22Rv1 (cell line): ENCODE measurements at regions not wholly inside any gene's neighbourhood (a gene's known extent, or its start where the extent isn't known, plus 50 kb on each side); places are given as distances from the start of the nearest gene placed in this dataset.

Source experiments
- H3K27ac ChIP-seq: fragments of 450-650 bp; 2 replicates; pipeline ENCODE4 v1.5.1; 2017
- ZFX ChIP-seq: fragments of 450-650 bp; IDR thresholded peaks from 2 replicates; pipeline ENCODE4 v1.6.1; 2017; ENCODE audit warnings: antibody characterized with exemption, borderline replicate concordance
- TF ChIP-seq, protein P1 (sequence below): fragments of 450-650 bp; IDR thresholded peaks from 2 replicates; pipeline ENCODE4 v1.5.1; 2017; ENCODE audit warnings: mild to moderate bottlenecking

DNA sequence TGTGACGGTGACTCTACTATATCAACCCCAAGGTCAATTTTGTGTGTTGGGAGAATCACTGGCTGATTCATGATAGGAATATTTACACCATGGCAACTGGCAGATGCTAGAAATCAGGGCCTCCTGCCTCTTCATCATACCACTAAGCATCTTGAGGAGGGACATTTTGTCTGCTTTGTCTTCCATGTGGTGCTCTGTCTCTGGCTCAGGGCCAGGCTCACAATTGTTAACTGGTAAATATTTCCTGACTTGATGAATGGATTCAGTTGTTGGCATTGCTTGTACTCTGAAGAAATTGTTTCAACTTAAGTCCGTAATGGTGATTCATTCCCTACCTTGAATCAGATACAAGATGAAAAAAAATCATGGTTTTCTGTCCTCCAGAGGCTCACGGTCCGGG is 292.7 kb downstream of the HAPSTR1 start:
- TF ChIP-seq ZFX: no peak
- TF ChIP-seq, protein P1, sequence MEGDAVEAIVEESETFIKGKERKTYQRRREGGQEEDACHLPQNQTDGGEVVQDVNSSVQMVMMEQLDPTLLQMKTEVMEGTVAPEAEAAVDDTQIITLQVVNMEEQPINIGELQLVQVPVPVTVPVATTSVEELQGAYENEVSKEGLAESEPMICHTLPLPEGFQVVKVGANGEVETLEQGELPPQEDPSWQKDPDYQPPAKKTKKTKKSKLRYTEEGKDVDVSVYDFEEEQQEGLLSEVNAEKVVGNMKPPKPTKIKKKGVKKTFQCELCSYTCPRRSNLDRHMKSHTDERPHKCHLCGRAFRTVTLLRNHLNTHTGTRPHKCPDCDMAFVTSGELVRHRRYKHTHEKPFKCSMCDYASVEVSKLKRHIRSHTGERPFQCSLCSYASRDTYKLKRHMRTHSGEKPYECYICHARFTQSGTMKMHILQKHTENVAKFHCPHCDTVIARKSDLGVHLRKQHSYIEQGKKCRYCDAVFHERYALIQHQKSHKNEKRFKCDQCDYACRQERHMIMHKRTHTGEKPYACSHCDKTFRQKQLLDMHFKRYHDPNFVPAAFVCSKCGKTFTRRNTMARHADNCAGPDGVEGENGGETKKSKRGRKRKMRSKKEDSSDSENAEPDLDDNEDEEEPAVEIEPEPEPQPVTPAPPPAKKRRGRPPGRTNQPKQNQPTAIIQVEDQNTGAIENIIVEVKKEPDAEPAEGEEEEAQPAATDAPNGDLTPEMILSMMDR: no peak
- no peak overlapping the region for H3K27ac ChIP-seq

DNA sequence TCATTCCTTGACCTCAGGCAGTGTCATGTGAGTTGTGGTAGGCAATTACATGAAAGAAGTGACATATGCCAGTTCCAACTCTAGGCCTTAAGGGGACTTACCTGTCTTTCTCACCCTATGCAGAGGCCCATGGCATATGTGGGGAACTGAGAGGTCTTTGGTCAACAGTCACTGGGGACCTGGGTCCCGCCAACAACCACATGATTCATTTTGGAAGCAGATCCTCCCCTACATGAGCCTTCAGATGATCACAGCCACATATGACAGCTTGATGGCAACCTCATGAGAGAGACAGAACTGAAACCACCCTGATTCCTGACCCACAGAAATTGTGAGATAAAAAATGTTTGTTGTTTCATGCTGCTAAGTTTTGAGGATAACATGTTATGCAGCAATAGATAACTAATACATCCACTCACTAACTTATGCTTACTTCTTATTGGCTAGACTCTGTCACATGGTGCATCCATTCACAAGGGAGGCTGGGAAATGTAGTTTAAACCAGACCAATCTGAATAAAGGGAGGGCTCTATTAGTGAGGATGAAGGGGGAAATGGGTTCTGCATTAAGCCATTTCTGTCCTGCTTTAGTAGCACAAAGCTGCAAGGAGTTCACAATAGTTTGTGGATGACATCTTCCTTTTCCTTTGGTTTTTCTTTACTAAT is 298.2 kb downstream of the HAPSTR1 start:
- no peak overlapping the region for H3K27ac ChIP-seq
- no peak for TF ChIP-seq ZFX
- TF ChIP-seq, protein P1: no peak

DNA sequence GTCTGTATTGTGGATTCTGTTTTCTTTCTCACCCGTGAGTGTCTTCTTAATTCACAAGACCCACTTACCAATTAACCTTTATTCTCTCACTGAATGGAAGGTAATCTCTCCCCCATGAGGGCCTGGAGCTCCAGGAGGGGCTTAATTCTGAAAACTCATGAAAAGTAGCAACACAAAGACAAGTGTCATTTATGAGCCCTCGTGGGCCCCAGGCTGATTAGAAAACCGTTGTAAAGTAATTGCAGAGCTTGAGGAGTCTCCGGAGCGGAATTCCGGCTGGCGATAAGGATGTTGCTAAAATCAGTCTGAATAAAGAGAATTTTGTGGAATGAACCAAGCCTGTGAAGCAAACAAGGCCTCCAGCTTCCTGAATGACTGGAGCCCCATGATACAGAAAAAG is 301.5 kb downstream of the HAPSTR1 start:
- H3K27ac ChIP-seq: no peak overlapping the region
- TF ChIP-seq, protein P1: no peak

DNA sequence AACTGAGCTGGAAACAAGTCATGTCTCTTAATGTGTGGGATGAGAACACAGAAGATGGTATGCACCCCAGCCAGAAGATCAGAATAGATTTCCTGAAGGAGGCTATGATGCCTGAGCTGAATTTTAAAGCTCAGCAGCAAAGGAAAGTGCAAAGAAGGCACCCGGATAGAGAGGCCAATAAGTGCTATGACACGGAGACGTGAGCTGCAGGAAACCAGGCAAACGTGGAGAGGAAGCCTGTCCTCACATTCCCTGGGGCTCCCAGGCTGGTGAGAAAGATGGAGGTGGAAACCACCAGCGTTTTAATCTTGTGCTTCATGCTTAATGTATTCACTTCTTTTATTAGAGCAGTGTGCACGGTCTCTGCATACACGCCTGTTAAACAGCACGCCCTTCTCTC is 302.1 kb downstream of the HAPSTR1 start:
- TF ChIP-seq, protein P1: no peak
- TF ChIP-seq ZFX: no peak
- no peak overlapping the region for H3K27ac ChIP-seq

DNA sequence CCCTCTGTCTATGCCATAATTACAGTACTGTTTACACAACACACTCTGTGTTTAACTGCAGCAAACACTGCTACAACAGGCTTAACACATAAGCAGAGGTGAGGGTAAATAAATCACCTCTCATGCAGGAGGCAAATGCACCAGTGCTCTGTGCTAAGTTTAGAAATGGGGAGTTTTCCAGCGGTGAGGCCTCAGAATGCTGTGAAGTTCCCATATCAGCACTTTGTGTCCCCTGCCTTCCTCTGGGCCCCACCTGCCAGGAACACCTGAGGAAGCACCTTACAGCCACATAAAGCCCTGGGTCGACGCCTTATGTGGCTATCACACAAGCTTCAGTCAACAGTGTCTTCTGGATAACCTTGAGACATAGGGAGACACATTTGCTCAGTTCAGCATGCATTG is 304.5 kb downstream of the HAPSTR1 start:
- no peak for TF ChIP-seq ZFX
- TF ChIP-seq, protein P1: no peak
- H3K27ac ChIP-seq: no peak overlapping the region

DNA sequence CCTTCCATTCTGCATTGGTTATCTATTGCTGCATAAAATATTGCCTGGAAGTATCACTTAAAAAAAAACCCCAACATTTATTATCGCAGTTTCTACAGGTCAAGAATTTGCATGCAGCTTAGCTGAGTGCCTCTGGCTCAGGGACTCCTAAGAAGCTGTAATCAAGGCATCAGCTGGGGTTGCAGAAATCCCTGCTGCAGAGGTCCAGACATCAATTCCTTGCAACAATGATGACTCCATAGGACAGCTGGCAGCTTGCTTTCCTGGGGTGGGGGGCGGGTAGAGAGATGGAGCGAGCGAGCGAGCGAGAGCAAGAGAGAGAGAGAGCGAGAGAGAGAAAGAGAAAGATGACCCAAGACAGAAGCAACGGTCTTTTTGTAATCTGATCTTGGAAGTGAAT is 308.1 kb downstream of the HAPSTR1 start:
- no peak for TF ChIP-seq ZFX
- TF ChIP-seq, protein P1: no peak

DNA sequence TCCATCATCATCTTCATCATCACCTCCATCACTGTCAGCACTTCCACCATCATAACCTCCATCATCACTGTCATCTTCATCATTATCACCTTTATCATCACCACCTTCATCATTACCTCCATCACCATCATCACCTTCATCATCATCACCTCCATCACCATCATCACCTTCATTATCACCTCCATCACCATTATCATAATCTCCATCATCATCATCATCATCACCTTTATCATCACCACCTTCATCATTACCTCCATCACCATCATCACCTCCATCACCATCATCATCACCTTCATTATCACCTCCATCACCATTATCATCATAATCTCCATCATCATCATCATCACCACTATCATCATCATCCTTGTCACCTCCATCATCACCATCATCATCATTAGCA is 309.7 kb downstream of the HAPSTR1 start:
- no peak overlapping the region for H3K27ac ChIP-seq
- TF ChIP-seq, protein P1: no peak
- TF ChIP-seq ZFX: no peak

More for the DNA sequence above, 308.1 kb downstream of the HAPSTR1 start:
- no peak overlapping the region for H3K27ac ChIP-seq
